ENCODE measurements at regions not wholly inside any gene's neighbourhood (a gene's known extent, or its start where the extent isn't known, plus 50 kb on each side); places are given as distances from the start of the nearest gene placed in this dataset.

GRCh38 chr9:82208741-82209450 lies 220.3 kb downstream of the SPATA31D1 start:
- no peak overlapping the region for H3K4me3 ChIP-seq (ENCODE audit: control extremely low read depth in 1 of 5, extremely low read depth in 1 of 5, insufficient read depth in 1 of 5, low read depth in 2 of 5, low read length in 4 of 5)
- no peak overlapping the region for H2AFZ ChIP-seq (ENCODE audit: insufficient read depth, low read depth, low read length, poor library complexity, severe bottlenecking)
- no peaks in the 10 kb centered on the region for H3K79me2 ChIP-seq (ENCODE audit: control insufficient read depth, insufficient read depth, low read length)
- peaks cover 4% of the 10 kb centered on the region for H3K9me3 Mint-ChIP-seq (ENCODE audit: insufficient read depth)
- no peaks in the 10 kb centered on the region for H3K36me3 ChIP-seq (replicated peaks in 1 of 2; ENCODE audit: control extremely low read depth in 1 of 2, control insufficient read depth in 1 of 2, extremely low read depth in 1 of 2, insufficient read depth in 2 of 2, low read length in 1 of 2)
- POLR2A ChIA-PET, result no interaction called here
- no peak for TF ChIP-seq CTCF (IDR thresholded peaks at IDR 0.05)
- no peak for TF ChIP-seq EZH2 (IDR thresholded peaks at IDR 0.05; ENCODE audit: borderline replicate concordance, insufficient read depth, low read depth, low read length, poor library complexity, severe bottlenecking)
- H3K9me3 ChIP-seq (ENCODE audit: control extremely low read depth in 1 of 3, control insufficient read depth in 2 of 3, insufficient read depth in 1 of 3, low read length in 2 of 3), result peaks cover 2 to 8% (median 4%) of the 10 kb centered on the region in 3 donors
- no peak overlapping the region for H3K4me2 ChIP-seq (replicated peaks; ENCODE audit: low read depth, low read length, poor library complexity, severe bottlenecking)
- peaks cover 7 to 12% of the 10 kb centered on the region in 2 donors for H3K4me1 ChIP-seq (ENCODE audit: control insufficient read depth in 2 of 2, insufficient read depth in 2 of 2, low read length in 2 of 2)
- H3K4me3 Mint-ChIP-seq, result no peak overlapping the region
- peaks cover 28% of the 10 kb centered on the region for H3K4me1 Mint-ChIP-seq
- intact Hi-C loops (cut with micrococcal nuclease), result no loop called here
- no peak overlapping the region for H3K9ac ChIP-seq (ENCODE audit: low read length)
- H3K27me3 Mint-ChIP-seq, result no peaks in the 10 kb centered on the region
- H3K27ac Mint-ChIP-seq, result no peak overlapping the region
- no peak for ATAC-seq (ENCODE audit: low read depth)
- WGBS (ENCODE audit: insufficient coverage), result 80% methylated on average over 1 of the region's 2 CpGs
- CTCF ChIA-PET, result interaction anchor here (1.7 kb wide), 1 partner anchor 686 kb away, joined by 4 read pairs; no protein-coding TSS in a partner anchor
- no peak overlapping the region for H3K27ac ChIP-seq (ENCODE audit: low read length in 2 of 2)
- H3K27me3 ChIP-seq (replicated peaks in 1 of 4; ENCODE audit: control extremely low read depth in 1 of 4, control insufficient read depth in 3 of 4, insufficient read depth in 4 of 4, low read length in 3 of 4), result no peaks in the 10 kb centered on the region
- no peak for DNase-seq
- no peaks in the 10 kb centered on the region for H4K20me1 ChIP-seq (ENCODE audit: control insufficient read depth, insufficient read depth, low read length, poor library complexity, severe bottlenecking)

- Histone ChIP-seq H3K27ac (ENCODE audit: low read length in 2 of 2) (no peak overlapping the region), H3K27me3 (replicated peaks in 1 of 4; ENCODE audit: control extremely low read depth in 1 of 4, control insufficient read depth in 3 of 4, insufficient read depth in 4 of 4, low read length in 3 of 4) (no peaks in the 10 kb centered on the region), H3K9ac (ENCODE audit: low read length) (no peak overlapping the region), H3K4me2 (replicated peaks; ENCODE audit: low read depth, low read length, poor library complexity, severe bottlenecking) (peak overlapping the region; percentile 6), H2AFZ (ENCODE audit: insufficient read depth, low read depth, low read length, poor library complexity, severe bottlenecking) (no peak overlapping the region), H3K9me3 (ENCODE audit: control extremely low read depth in 1 of 3, control insufficient read depth in 2 of 3, insufficient read depth in 1 of 3, low read length in 2 of 3) (peaks cover 2 to 8% (median 4%) of the 10 kb centered on the region in 3 donors), H3K4me3 (ENCODE audit: control extremely low read depth in 1 of 5, extremely low read depth in 1 of 5, insufficient read depth in 1 of 5, low read depth in 2 of 5, low read length in 4 of 5) (no peak overlapping the region), H3K4me1 (ENCODE audit: control insufficient read depth in 2 of 2, insufficient read depth in 2 of 2, low read length in 2 of 2) (peaks cover 7 to 12% of the 10 kb centered on the region in 2 donors), H3K79me2 (ENCODE audit: control insufficient read depth, insufficient read depth, low read length) (no peaks in the 10 kb centered on the region), H3K36me3 (replicated peaks in 1 of 2; ENCODE audit: control extremely low read depth in 1 of 2, control insufficient read depth in 1 of 2, extremely low read depth in 1 of 2, insufficient read depth in 2 of 2, low read length in 1 of 2) (no peaks in the 10 kb centered on the region), H4K20me1 (ENCODE audit: control insufficient read depth, insufficient read depth, low read length, poor library complexity, severe bottlenecking) (no peaks in the 10 kb centered on the region)
- Mint-ChIP-seq H3K27me3 (no peaks in the 10 kb centered on the region), H3K27ac (no peak overlapping the region), H3K4me1 (peaks cover 28% of the 10 kb centered on the region), H3K4me3 (no peak overlapping the region), H3K9me3 (ENCODE audit: insufficient read depth) (peaks cover 4% of the 10 kb centered on the region)
- ATAC-seq (ENCODE audit: low read depth), result peak; percentile 43
- ChIA-PET POLR2A (no interaction called here), CTCF (interaction anchor here (1.7 kb wide), 1 partner anchor 687 kb away, joined by 4 read pairs; no protein-coding TSS in a partner anchor)
- no peak for DNase-seq
- TF ChIP-seq EZH2 (IDR thresholded peaks at IDR 0.05; ENCODE audit: borderline replicate concordance, insufficient read depth, low read depth, low read length, poor library complexity, severe bottlenecking) (no peak), CTCF (IDR thresholded peaks at IDR 0.05) (no peak)
- intact Hi-C loops (cut with micrococcal nuclease), result no loop called here
- WGBS (ENCODE audit: insufficient coverage), result 60% methylated on average over 1 of the region's 1 CpG
Observed at GRCh38 chr9:82209797-82210470, 221.4 kb downstream of the SPATA31D1 start.
